Pancreas (tissue), 10 donors: ENCODE measurements at regions not wholly inside any gene's neighbourhood (a gene's known extent, or its start where the extent isn't known, plus 50 kb on each side); places are given as distances from the start of the nearest gene placed in this dataset.

Experiments used
- ATAC-seq, 4 donors: fragments of 200-7000 bp; cut with Tn5 transposase; one replicate each; pipeline versions ENCODE4 v1.8.0 to v1.9.1; 2020; ENCODE audit warnings: mild to moderate bottlenecking in 4 of 4, moderate library complexity in 4 of 4
- DNase-seq, 6 donors: peaks; one replicate each; pipeline ENCODE4 v3.0.0-alpha.2; 2020
- FAIRE-seq: peaks from 2 replicates; lab custom pipeline; 2012; peaks lifted over from hg19 to GRCh38; lab: Jason Lieb, UNC
- H3K27ac ChIP-seq, 4 donors: fragments of 200-600 bp; sonication (generic); 1 replicate in 3 of 4; 2 replicates in 1 of 4; pipeline versions ENCODE4 v1.5.0 to v1.8.0; 2020
- H3K27me3 ChIP-seq, 4 donors: fragments of 200-600 bp; one replicate each; pipeline ENCODE4 v1.8.0; 2021
- H3K36me3 ChIP-seq, 3 donors: fragments of 200-600 bp; sonication (generic) in 1 of 3; one replicate each; pipeline versions ENCODE4 v1.5.0 to v1.8.0; 2020 to 2021
- H3K4me1 ChIP-seq, 3 donors: fragments of 200-600 bp; one replicate each; pipeline ENCODE4 v1.8.0; 2021
- H3K4me3 ChIP-seq, 4 donors: fragments of 200-600 bp; sonication (generic) in 2 of 4; one replicate each; pipeline versions ENCODE4 v1.5.0 to v1.8.0; 2020 to 2021
- H3K9me3 ChIP-seq, 4 donors: fragments of 200-600 bp; one replicate each; pipeline ENCODE4 v1.8.0; 2021
- WGBS, 2 donors: extraction: QIAGEN DNeasy Blood & Tissue Kit; methylation state at CpG; one replicate each; pipeline ENCODE4 v1.1.7; 2013; 5-methylcytosine and 5-hydroxymethylcytosine counted together
- intact Hi-C, 3 donors: fragments of 100-400 bp; cut with DNase I; formaldehyde crosslinking; loops; one replicate each; pipeline versions ENCODE4 v1.11.1 to v1.14.2; 2022
- TF ChIP-seq, protein P1 (sequence below), 4 donors: fragments of 200-600 bp; sonication (generic) in 3 of 4; IDR thresholded peaks; one replicate each; pipeline versions ENCODE4 v1.5.0 to v1.8.0; 2021; ENCODE audit warnings: antibody characterized with exemption in 4 of 4
- donor health status: healthy with polysubstance abuse.
- donor health status: DM: no; HTN: no; CAD: no; lungs with moderate emphysema.
- donor health status: DM: no; HTN: no; CAD: no.
- donor health status: control.
- donor health status: control.
- donor health status: Bipolar disorder and iron deficiency.
- donor health status: DM: yes; HTN: yes; CAD: no.
- donor health status: DM: no; HTN: no; CAD: no.
- donor health status: DM: no; HTN: no; CAD: no.
- donor health status: DM: yes; HTN: yes; CAD: no.

DNA sequence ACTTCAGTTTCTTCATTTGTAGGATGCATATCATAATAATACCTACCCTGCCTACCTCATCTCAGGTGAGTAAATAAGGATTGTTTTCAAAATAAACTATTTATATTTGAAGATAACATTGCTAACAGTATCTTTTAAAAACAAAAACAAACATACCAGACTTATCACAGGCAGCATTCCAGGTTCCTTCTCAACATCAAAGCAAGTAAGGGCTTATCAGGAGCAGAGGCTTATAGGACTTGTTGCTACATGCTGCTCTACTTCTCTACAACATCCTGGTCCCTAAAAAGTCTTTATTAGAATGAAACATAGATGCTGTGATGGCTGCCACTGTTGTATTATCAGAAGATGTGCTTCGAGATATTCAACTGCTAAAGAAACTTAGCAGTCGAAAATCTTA lies 149.2 kb upstream of the PRDM1 start:
- no peaks in the 10 kb centered on the region for H3K27me3 ChIP-seq
- no peaks in the 10 kb centered on the region for H3K9me3 ChIP-seq
- H3K27ac ChIP-seq, result no peak overlapping the region
- no peaks in the 10 kb centered on the region for H3K4me1 ChIP-seq
- TF ChIP-seq, protein P1, sequence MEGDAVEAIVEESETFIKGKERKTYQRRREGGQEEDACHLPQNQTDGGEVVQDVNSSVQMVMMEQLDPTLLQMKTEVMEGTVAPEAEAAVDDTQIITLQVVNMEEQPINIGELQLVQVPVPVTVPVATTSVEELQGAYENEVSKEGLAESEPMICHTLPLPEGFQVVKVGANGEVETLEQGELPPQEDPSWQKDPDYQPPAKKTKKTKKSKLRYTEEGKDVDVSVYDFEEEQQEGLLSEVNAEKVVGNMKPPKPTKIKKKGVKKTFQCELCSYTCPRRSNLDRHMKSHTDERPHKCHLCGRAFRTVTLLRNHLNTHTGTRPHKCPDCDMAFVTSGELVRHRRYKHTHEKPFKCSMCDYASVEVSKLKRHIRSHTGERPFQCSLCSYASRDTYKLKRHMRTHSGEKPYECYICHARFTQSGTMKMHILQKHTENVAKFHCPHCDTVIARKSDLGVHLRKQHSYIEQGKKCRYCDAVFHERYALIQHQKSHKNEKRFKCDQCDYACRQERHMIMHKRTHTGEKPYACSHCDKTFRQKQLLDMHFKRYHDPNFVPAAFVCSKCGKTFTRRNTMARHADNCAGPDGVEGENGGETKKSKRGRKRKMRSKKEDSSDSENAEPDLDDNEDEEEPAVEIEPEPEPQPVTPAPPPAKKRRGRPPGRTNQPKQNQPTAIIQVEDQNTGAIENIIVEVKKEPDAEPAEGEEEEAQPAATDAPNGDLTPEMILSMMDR (IDR thresholded peaks at IDR 0.05), result no peak
- FAIRE-seq (no peak), DNase-seq (no peak), ATAC-seq (no peak)
- intact Hi-C loops, result no loop called here
- WGBS, 2 donors, result 66 to 68% methylated on average over 2 of the region's 2 CpGs
- H3K4me3 ChIP-seq, result no peak overlapping the region
- no peaks in the 10 kb centered on the region for H3K36me3 ChIP-seq

DNA sequence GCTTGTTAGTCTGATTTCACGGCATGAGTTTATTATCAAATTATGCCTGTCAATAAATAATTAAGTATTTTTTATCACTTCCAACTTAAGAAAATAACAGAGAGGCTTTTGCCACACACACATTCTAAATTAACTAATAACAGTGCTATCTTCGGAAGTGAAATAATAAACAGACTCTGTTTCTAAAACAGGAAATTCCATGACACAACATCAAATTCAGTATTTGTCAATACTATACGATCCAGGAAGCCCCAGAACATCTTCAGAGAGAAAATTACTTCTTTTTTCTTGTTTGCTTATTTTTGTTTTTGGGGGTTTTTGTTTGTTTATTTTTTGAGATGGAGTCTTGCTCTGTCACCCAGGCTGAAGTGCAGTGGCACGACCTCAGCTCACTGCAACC lies 150.7 kb upstream of the PRDM1 start:
- no peaks in the 10 kb centered on the region for H3K27me3 ChIP-seq
- TF ChIP-seq, protein P1 (IDR thresholded peaks at IDR 0.05), result no peak
- no peaks in the 10 kb centered on the region for H3K36me3 ChIP-seq
- FAIRE-seq (no peak), ATAC-seq (no peak), DNase-seq (no peak)
- no peaks in the 10 kb centered on the region for H3K9me3 ChIP-seq
- H3K4me1 ChIP-seq, result no peaks in the 10 kb centered on the region
- intact Hi-C loops, result no loop called here
- H3K27ac ChIP-seq, result no peak overlapping the region
- H3K4me3 ChIP-seq, result no peak overlapping the region
- WGBS, 2 donors, result 74 to 75% methylated on average over 4 of the region's 4 CpGs

DNA sequence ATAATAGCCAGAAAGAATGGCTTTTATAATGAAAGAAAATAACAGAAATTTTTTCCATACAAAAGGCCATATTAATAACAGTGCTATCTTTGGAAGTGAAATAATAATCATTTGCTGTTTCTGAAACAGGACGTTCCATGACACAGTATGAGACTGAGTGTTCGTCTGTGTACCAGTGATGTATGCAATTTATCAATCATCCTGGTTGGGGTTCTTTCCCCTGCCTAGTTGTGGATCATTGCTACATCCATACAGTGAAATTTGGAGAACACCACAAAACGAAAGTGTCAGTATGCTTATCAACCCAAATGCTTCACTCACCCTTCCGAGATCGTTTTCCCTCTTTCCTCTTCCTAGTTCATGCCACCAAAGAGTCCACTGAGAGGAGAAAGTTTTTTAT lies 151.4 kb upstream of the PRDM1 start:
- no peaks in the 10 kb centered on the region for H3K27me3 ChIP-seq
- FAIRE-seq, result no peak
- no peaks in the 10 kb centered on the region for H3K36me3 ChIP-seq
- TF ChIP-seq, protein P1 (IDR thresholded peaks at IDR 0.05), result no peak
- intact Hi-C loops, result no loop called here
- ATAC-seq, result no peak
- H3K4me3 ChIP-seq, result no peak overlapping the region
- no peaks in the 10 kb centered on the region for H3K4me1 ChIP-seq
- 77 to 82% methylated on average over 5 of the region's 5 CpGs for WGBS, 2 donors
- no peak overlapping the region for H3K27ac ChIP-seq
- H3K9me3 ChIP-seq, result no peaks in the 10 kb centered on the region
- DNase-seq, result no peak

DNA sequence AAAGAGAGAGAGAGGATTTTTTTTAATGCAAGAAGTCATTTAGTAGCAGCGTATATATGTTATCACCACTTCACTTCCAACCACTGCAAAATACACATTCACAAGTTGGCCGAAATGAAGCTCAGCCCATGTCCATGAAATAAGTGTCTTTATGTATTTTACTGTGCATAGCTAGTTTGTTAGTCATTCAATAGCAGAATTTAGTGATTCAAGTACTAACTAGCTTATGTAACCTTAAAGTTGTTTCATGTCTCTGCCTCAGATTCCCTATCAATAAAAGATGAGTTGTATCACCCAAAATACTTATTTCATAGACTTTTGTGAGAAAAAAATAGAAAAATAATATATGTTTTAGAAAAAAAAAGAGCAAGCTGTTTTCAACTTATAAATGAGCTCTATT lies 153.7 kb upstream of the PRDM1 start:
- TF ChIP-seq, protein P1 (IDR thresholded peaks at IDR 0.05), result no peak
- no peak overlapping the region for H3K4me3 ChIP-seq
- H3K36me3 ChIP-seq, result no peaks in the 10 kb centered on the region
- H3K27ac ChIP-seq, result no peak overlapping the region
- no peaks in the 10 kb centered on the region for H3K4me1 ChIP-seq
- H3K27me3 ChIP-seq, result no peaks in the 10 kb centered on the region
- no peak for ATAC-seq
- no peaks in the 10 kb centered on the region for H3K9me3 ChIP-seq
- intact Hi-C loops, result no loop called here
- WGBS, 2 donors, result 70 to 72% methylated on average over 2 of the region's 2 CpGs
- FAIRE-seq, result no peak
- DNase-seq, result no peak

DNA sequence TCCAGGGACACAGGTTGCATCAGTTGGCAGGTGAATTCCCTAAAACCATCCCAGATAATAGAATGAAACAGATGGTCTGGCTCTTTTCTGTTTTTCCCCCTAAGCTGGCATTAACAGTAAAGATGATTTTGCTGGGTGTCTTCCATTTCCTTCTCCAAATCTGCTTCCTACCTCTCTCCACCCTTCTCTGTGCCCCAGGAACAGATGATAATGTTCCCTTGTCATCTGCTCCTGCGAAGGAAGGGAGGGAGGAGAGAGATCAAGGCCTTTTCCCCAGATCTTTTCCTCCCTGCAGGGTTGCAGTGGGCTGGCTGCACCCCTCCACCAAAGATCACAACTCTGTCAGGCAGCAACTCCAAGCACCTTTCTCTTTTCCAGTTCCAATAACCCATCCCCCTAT lies 156.5 kb upstream of the PRDM1 start:
- no peaks in the 10 kb centered on the region for H3K36me3 ChIP-seq
- no peak for FAIRE-seq
- DNase-seq, result no peak
- intact Hi-C loops, result no loop called here
- H3K27me3 ChIP-seq, result no peaks in the 10 kb centered on the region
- TF ChIP-seq, protein P1 (IDR thresholded peaks at IDR 0.05), result no peak
- no peaks in the 10 kb centered on the region for H3K9me3 ChIP-seq
- 58 to 86% methylated on average over 1 of the region's 1 CpG for WGBS, 2 donors
- no peak overlapping the region for H3K27ac ChIP-seq
- no peaks in the 10 kb centered on the region for H3K4me1 ChIP-seq
- H3K4me3 ChIP-seq, result no peak overlapping the region
- no peak for ATAC-seq
